ENCODE measurements at regions not wholly inside any gene's neighbourhood (a gene's known extent, or its start where the extent isn't known, plus 50 kb on each side); places are given as distances from the start of the nearest gene placed in this dataset.

DNA sequence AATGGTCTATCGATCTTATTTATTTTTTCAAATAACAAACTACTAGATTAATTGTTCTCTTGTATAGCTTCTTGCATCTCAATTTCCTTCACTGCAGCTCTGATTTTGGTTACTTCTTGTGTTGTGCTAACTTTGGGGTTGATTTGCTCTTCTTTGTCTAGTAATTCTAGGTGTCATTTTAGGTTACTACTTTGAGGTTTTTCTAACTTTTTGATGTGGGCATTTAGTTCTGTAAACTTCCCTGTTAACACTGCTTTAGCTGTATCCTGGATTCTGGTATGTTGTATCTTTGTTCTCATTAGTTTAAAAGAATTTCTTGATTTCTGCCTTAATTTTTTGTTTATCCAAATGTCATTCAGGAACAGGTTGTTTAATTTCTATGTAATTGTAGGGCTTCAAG, 1188.0 kb downstream of the DNAJB9 start:
- H3K4me3 ChIP-seq (ENCODE audit: low read length): no peak overlapping the region
- no peaks in the 10 kb centered on the region for H3K9me3 ChIP-seq (ENCODE audit: control insufficient read depth, insufficient read depth, low read length)
- no peaks in the 10 kb centered on the region for H3K27me3 ChIP-seq (ENCODE audit: control insufficient read depth, insufficient read depth, low read length)
- no peaks in the 10 kb centered on the region for H3K36me3 ChIP-seq (ENCODE audit: control insufficient read depth, insufficient read depth, low read length)
- no peak for DNase-seq (ENCODE audit: low read depth, low spot score)
- WGBS (ENCODE audit: insufficient coverage, insufficient read length): no CpG with 5 or more reads among the region's 1 CpG
- no peaks in the 10 kb centered on the region for H3K4me1 ChIP-seq (ENCODE audit: control insufficient read depth, insufficient read depth, low read length)
- no peak overlapping the region for H3K27ac ChIP-seq (ENCODE audit: low read length)

DNA sequence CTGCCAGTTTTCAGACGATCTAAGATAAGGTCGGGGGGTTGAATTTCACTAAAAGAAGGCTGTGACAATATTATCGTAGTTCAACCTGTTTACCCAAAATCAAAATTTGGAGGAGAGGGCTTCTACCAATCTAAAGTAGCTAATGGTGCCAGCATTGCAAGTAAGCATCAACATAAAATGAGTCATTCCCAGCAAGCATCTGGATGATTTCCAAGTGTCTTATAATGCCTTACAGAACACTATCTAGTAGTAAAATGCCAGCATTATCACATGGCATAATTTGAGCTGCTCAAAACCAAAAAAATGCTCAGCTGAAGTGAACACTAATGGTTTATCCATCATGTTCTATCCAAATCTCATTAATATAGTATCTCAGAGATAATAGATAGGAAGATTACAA, 1193.9 kb downstream of the DNAJB9 start:
- no peaks in the 10 kb centered on the region for H3K9me3 ChIP-seq (ENCODE audit: control insufficient read depth, insufficient read depth, low read length)
- H3K27me3 ChIP-seq (ENCODE audit: control insufficient read depth, insufficient read depth, low read length): no peaks in the 10 kb centered on the region
- H3K27ac ChIP-seq (ENCODE audit: low read length): no peak overlapping the region
- H3K36me3 ChIP-seq (ENCODE audit: control insufficient read depth, insufficient read depth, low read length): no peaks in the 10 kb centered on the region
- H3K4me1 ChIP-seq (ENCODE audit: control insufficient read depth, insufficient read depth, low read length): no peaks in the 10 kb centered on the region
- WGBS (ENCODE audit: insufficient coverage, insufficient read length): no CpG with 5 or more reads among the region's 3 CpGs
- no peak for DNase-seq (ENCODE audit: low read depth, low spot score)
- no peak overlapping the region for H3K4me3 ChIP-seq (ENCODE audit: low read length)

- no CpG with 5 or more reads among the region's 3 CpGs for WGBS (ENCODE audit: insufficient coverage, insufficient read length)
- no peaks in the 10 kb centered on the region for H3K36me3 ChIP-seq (ENCODE audit: control insufficient read depth, insufficient read depth, low read length)
- no peaks in the 10 kb centered on the region for H3K9me3 ChIP-seq (ENCODE audit: control insufficient read depth, insufficient read depth, low read length)
- no peaks in the 10 kb centered on the region for H3K4me1 ChIP-seq (ENCODE audit: control insufficient read depth, insufficient read depth, low read length)
- no peak for DNase-seq (ENCODE audit: low read depth, low spot score)
- H3K27ac ChIP-seq (ENCODE audit: low read length): no peak overlapping the region
- H3K4me3 ChIP-seq (ENCODE audit: low read length): no peak overlapping the region
- no peaks in the 10 kb centered on the region for H3K27me3 ChIP-seq (ENCODE audit: control insufficient read depth, insufficient read depth, low read length)
These were observed 1202.5 kb downstream of the DNAJB9 start for GRCh38 chr7:109772161-109772560.

DNA sequence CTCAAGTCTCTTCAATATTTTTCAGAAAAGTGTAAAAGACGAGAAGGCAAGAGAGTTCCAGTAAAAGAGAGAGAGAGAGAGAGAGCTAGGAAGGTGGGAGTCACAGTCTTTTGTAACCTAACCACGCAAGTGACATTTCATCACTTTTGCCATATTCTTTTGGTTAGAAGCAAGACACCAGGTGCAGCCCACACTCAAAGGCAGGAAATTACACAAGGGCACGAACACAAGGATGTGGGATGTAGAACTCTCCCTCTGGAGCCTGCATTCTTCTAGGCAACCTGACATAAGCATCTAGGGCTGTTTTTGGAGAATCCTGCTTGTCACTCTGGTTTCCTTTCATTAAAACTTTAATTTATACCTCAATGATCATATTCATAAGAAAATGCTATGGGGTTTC, 1213.1 kb downstream of the DNAJB9 start:
- Histone ChIP-seq H3K27ac (ENCODE audit: low read length) (no peak overlapping the region), H3K36me3 (ENCODE audit: control insufficient read depth, insufficient read depth, low read length) (no peaks in the 10 kb centered on the region), H3K9me3 (ENCODE audit: control insufficient read depth, insufficient read depth, low read length) (no peaks in the 10 kb centered on the region), H3K4me1 (ENCODE audit: control insufficient read depth, insufficient read depth, low read length) (no peaks in the 10 kb centered on the region), H3K4me3 (ENCODE audit: low read length) (no peak overlapping the region), H3K27me3 (ENCODE audit: control insufficient read depth, insufficient read depth, low read length) (no peaks in the 10 kb centered on the region)
- no CpG with 5 or more reads among the region's 3 CpGs for WGBS (ENCODE audit: insufficient coverage, insufficient read length)
- DNase-seq (ENCODE audit: low read depth, low spot score): no peak

GRCh38 chr7:109806548-109806947, 1236.9 kb downstream of the DNAJB9 start:
- Histone ChIP-seq H3K4me3 (ENCODE audit: low read length) (no peak overlapping the region), H3K27ac (ENCODE audit: low read length) (no peak overlapping the region), H3K9me3 (ENCODE audit: control insufficient read depth, insufficient read depth, low read length) (no peaks in the 10 kb centered on the region), H3K36me3 (ENCODE audit: control insufficient read depth, insufficient read depth, low read length) (no peaks in the 10 kb centered on the region), H3K27me3 (ENCODE audit: control insufficient read depth, insufficient read depth, low read length) (no peaks in the 10 kb centered on the region), H3K4me1 (ENCODE audit: control insufficient read depth, insufficient read depth, low read length) (no peaks in the 10 kb centered on the region)
- DNase-seq (ENCODE audit: low read depth, low spot score): no peak

GRCh38 chr7:109821156-109821555, 1251.5 kb downstream of the DNAJB9 start:
- H3K9me3 ChIP-seq (ENCODE audit: control insufficient read depth, insufficient read depth, low read length): no peaks in the 10 kb centered on the region
- no peaks in the 10 kb centered on the region for H3K27me3 ChIP-seq (ENCODE audit: control insufficient read depth, insufficient read depth, low read length)
- H3K4me3 ChIP-seq (ENCODE audit: low read length): no peak overlapping the region
- no peaks in the 10 kb centered on the region for H3K4me1 ChIP-seq (ENCODE audit: control insufficient read depth, insufficient read depth, low read length)
- no peak for DNase-seq (ENCODE audit: low read depth, low spot score)
- WGBS (ENCODE audit: insufficient coverage, insufficient read length): no CpG with 5 or more reads among the region's 2 CpGs
- no peak overlapping the region for H3K27ac ChIP-seq (ENCODE audit: low read length)
- H3K36me3 ChIP-seq (ENCODE audit: control insufficient read depth, insufficient read depth, low read length): no peaks in the 10 kb centered on the region

GRCh38 chr7:109834851-109835250, 1256.1 kb upstream of the LRRN3 start:
- Histone ChIP-seq H3K36me3 (ENCODE audit: control insufficient read depth, insufficient read depth, low read length) (no peaks in the 10 kb centered on the region), H3K27ac (ENCODE audit: low read length) (no peak overlapping the region), H3K4me1 (ENCODE audit: control insufficient read depth, insufficient read depth, low read length) (no peaks in the 10 kb centered on the region), H3K9me3 (ENCODE audit: control insufficient read depth, insufficient read depth, low read length) (no peaks in the 10 kb centered on the region), H3K4me3 (ENCODE audit: low read length) (no peak overlapping the region), H3K27me3 (ENCODE audit: control insufficient read depth, insufficient read depth, low read length) (no peaks in the 10 kb centered on the region)
- no peak for DNase-seq (ENCODE audit: low read depth, low spot score)

GRCh38 chr7:109835577-109835976, 1255.3 kb upstream of the LRRN3 start:
- Histone ChIP-seq H3K36me3 (ENCODE audit: control insufficient read depth, insufficient read depth, low read length) (no peaks in the 10 kb centered on the region), H3K4me1 (ENCODE audit: control insufficient read depth, insufficient read depth, low read length) (no peaks in the 10 kb centered on the region)
- no peak for DNase-seq (ENCODE audit: low read depth, low spot score)

GRCh38 chr7:109836016-109836415, 1254.9 kb upstream of the LRRN3 start:
- no peak for DNase-seq (ENCODE audit: low read depth, low spot score)
- no CpG with 5 or more reads among the region's 3 CpGs for WGBS (ENCODE audit: insufficient coverage, insufficient read length)
- Histone ChIP-seq H3K4me1 (ENCODE audit: control insufficient read depth, insufficient read depth, low read length) (no peaks in the 10 kb centered on the region), H3K4me3 (ENCODE audit: low read length) (no peak overlapping the region), H3K27me3 (ENCODE audit: control insufficient read depth, insufficient read depth, low read length) (no peaks in the 10 kb centered on the region), H3K9me3 (ENCODE audit: control insufficient read depth, insufficient read depth, low read length) (no peaks in the 10 kb centered on the region), H3K36me3 (ENCODE audit: control insufficient read depth, insufficient read depth, low read length) (no peaks in the 10 kb centered on the region), H3K27ac (ENCODE audit: low read length) (no peak overlapping the region)

More at GRCh38 chr7:109835577-109835976, 1255.3 kb upstream of the LRRN3 start:
- Histone ChIP-seq H3K27ac (ENCODE audit: low read length) (no peak overlapping the region), H3K9me3 (ENCODE audit: control insufficient read depth, insufficient read depth, low read length) (no peaks in the 10 kb centered on the region), H3K27me3 (ENCODE audit: control insufficient read depth, insufficient read depth, low read length) (no peaks in the 10 kb centered on the region), H3K4me3 (ENCODE audit: low read length) (no peak overlapping the region)

GRCh38 chr7:109842386-109842785, 1248.5 kb upstream of the LRRN3 start:
- Histone ChIP-seq H3K9me3 (ENCODE audit: control insufficient read depth, insufficient read depth, low read length) (no peaks in the 10 kb centered on the region), H3K4me3 (ENCODE audit: low read length) (no peak overlapping the region), H3K27ac (ENCODE audit: low read length) (no peak overlapping the region), H3K27me3 (ENCODE audit: control insufficient read depth, insufficient read depth, low read length) (no peaks in the 10 kb centered on the region), H3K36me3 (ENCODE audit: control insufficient read depth, insufficient read depth, low read length) (no peaks in the 10 kb centered on the region), H3K4me1 (ENCODE audit: control insufficient read depth, insufficient read depth, low read length) (no peaks in the 10 kb centered on the region; the same call in 1 of the 2 replicates)
- no CpG with 5 or more reads among the region's 4 CpGs for WGBS (ENCODE audit: insufficient coverage, insufficient read length)
- no peak for DNase-seq (ENCODE audit: low read depth, low spot score)

GRCh38 chr7:109844362-109844761, 1246.6 kb upstream of the LRRN3 start:
- H3K27ac ChIP-seq (ENCODE audit: low read length): no peak overlapping the region
- H3K27me3 ChIP-seq (ENCODE audit: control insufficient read depth, insufficient read depth, low read length): no peaks in the 10 kb centered on the region
- no peak overlapping the region for H3K4me3 ChIP-seq (ENCODE audit: low read length)
- H3K4me1 ChIP-seq (ENCODE audit: control insufficient read depth, insufficient read depth, low read length): no peaks in the 10 kb centered on the region; the same call in 1 of the 2 replicates
- no peaks in the 10 kb centered on the region for H3K9me3 ChIP-seq (ENCODE audit: control insufficient read depth, insufficient read depth, low read length)
- no peak for DNase-seq (ENCODE audit: low read depth, low spot score)
- H3K36me3 ChIP-seq (ENCODE audit: control insufficient read depth, insufficient read depth, low read length): no peaks in the 10 kb centered on the region

- H3K36me3 ChIP-seq (ENCODE audit: control insufficient read depth, insufficient read depth, low read length): no peaks in the 10 kb centered on the region
These were observed 1226.7 kb upstream of the LRRN3 start for GRCh38 chr7:109864230-109864629.

More at GRCh38 chr7:109864230-109864629, 1226.7 kb upstream of the LRRN3 start:
- DNase-seq (ENCODE audit: low read depth, low spot score): no peak
- Histone ChIP-seq H3K27me3 (ENCODE audit: control insufficient read depth, insufficient read depth, low read length) (no peaks in the 10 kb centered on the region), H3K27ac (ENCODE audit: low read length) (no peak overlapping the region), H3K4me1 (ENCODE audit: control insufficient read depth, insufficient read depth, low read length) (no peaks in the 10 kb centered on the region), H3K4me3 (ENCODE audit: low read length) (no peak overlapping the region), H3K9me3 (ENCODE audit: control insufficient read depth, insufficient read depth, low read length) (no peaks in the 10 kb centered on the region)
